ENCODE measurements at regions not wholly inside any gene's neighbourhood (a gene's known extent, or its start where the extent isn't known, plus 50 kb on each side); places are given as distances from the start of the nearest gene placed in this dataset.

DNA sequence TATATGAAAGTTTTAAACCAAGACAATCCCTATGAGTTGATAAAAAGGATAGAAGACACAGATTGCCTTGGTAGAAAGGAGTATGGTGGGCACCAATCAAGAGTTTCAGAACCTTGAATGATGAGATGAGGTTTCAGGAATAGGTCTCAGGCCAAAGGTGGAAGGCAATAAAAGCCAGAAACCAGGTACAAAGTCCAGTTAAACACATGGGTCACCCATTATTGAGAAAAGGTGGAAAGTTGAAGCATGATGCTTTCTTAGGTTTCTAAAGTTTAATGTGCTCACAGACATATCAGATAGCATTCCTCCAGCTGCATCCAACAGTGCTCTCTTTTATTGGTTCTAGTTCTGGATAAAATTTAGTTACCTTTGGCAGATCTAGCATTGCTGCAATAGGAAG lies 950.8 kb upstream of the SOX9 start:
- TF ChIP-seq POLR2AphosphoS5 (IDR thresholded peaks at IDR 0.05): no peak
- TF ChIP-seq, protein P1, sequence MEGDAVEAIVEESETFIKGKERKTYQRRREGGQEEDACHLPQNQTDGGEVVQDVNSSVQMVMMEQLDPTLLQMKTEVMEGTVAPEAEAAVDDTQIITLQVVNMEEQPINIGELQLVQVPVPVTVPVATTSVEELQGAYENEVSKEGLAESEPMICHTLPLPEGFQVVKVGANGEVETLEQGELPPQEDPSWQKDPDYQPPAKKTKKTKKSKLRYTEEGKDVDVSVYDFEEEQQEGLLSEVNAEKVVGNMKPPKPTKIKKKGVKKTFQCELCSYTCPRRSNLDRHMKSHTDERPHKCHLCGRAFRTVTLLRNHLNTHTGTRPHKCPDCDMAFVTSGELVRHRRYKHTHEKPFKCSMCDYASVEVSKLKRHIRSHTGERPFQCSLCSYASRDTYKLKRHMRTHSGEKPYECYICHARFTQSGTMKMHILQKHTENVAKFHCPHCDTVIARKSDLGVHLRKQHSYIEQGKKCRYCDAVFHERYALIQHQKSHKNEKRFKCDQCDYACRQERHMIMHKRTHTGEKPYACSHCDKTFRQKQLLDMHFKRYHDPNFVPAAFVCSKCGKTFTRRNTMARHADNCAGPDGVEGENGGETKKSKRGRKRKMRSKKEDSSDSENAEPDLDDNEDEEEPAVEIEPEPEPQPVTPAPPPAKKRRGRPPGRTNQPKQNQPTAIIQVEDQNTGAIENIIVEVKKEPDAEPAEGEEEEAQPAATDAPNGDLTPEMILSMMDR (IDR thresholded peaks at IDR 0.05): no peak
- no peak for TF ChIP-seq POLR2A (IDR thresholded peaks at IDR 0.05)

Data from stomach (tissue), 4 donors.